ENCODE measurements at regions not wholly inside any gene's neighbourhood (a gene's known extent, or its start where the extent isn't known, plus 50 kb on each side); places are given as distances from the start of the nearest gene placed in this dataset.

- WGBS, 2 experiments (ENCODE audit: extremely low coverage in 2 of 2, insufficient read length in 1 of 2) = no CpG with 5 or more reads among the region's 3 CpGs
- no TSS peak for BruUV-seq (replicated peaks)
- POLR2A ChIA-PET (ENCODE audit: unreplicated experiment) = no interaction called here
- no peaks in the 10 kb centered on the region for H3K36me3 ChIP-seq (ENCODE audit: control insufficient read depth, insufficient read depth, low read length)
- no peak overlapping the region for H3K4ac ChIP-seq (ENCODE audit: low read depth, low read length)
- no peaks in the 10 kb centered on the region for H3K79me1 ChIP-seq (ENCODE audit: low read depth in 1 of 2, low read length in 2 of 2)
- H4K8ac ChIP-seq (ENCODE audit: low read depth in 2 of 2, low read length in 2 of 2) = no peak overlapping the region
- H2BK15ac ChIP-seq (ENCODE audit: low read depth, low read length) = no peak overlapping the region
- no peaks in the 10 kb centered on the region for H3K9me1 ChIP-seq (ENCODE audit: insufficient read depth, low read length)
- no peak overlapping the region for H2AK5ac ChIP-seq (ENCODE audit: low read depth, low read length)
- CTCF ChIA-PET = no interaction called here
- no peak overlapping the region for H3K4me2 ChIP-seq (ENCODE audit: low read depth, low read length)
- H3K14ac ChIP-seq (replicated peaks; ENCODE audit: low read depth, low read length) = no peak overlapping the region
- no peak overlapping the region for H3K4me3 ChIP-seq (ENCODE audit: insufficient read depth, low read depth, low read length)
- no peak for ATAC-seq (ENCODE audit: low read depth)
- in situ Hi-C loops (cut with MboI; ENCODE audit: low sequenced_read_pairs) (no loop called here), dilution Hi-C loops (cut with HindIII; ENCODE audit: low sequenced_read_pairs, unreplicated experiment) (no loop called here), intact Hi-C loops (cut with micrococcal nuclease) (no loop called here)
- H4K91ac ChIP-seq (ENCODE audit: insufficient read depth, low read depth, low read length) = no peak overlapping the region
- H3K9me3 ChIP-seq (ENCODE audit: control insufficient read depth, insufficient read depth, low read length) = no peaks in the 10 kb centered on the region
- H2BK20ac ChIP-seq (ENCODE audit: low read depth, low read length) = no peak overlapping the region
- TF ChIP-seq USF2 (IDR thresholded peaks at IDR 0.05; ENCODE audit: low read depth, low read length) (no peak), ELK1 (IDR thresholded peaks at IDR 0.05; ENCODE audit: borderline replicate concordance, low read depth, low read length) (no peak), CEBPB (IDR thresholded peaks at IDR 0.05; ENCODE audit: low read depth, low read length) (no peak), MAZ (IDR thresholded peaks at IDR 0.05; ENCODE audit: borderline replicate concordance, low read depth, low read length) (no peak), MAFK (IDR thresholded peaks at IDR 0.05; ENCODE audit: low read depth, low read length) (no peak), CHD1 (IDR thresholded peaks at IDR 0.05; ENCODE audit: low read depth, low read length) (no peak), SMC3 (IDR thresholded peaks at IDR 0.05; ENCODE audit: low read depth, low read length) (no peak), FOS (IDR thresholded peaks at IDR 0.05; ENCODE audit: low read depth, low read length) (no peak), RCOR1 (IDR thresholded peaks at IDR 0.05; ENCODE audit: insufficient replicate concordance, low read length) (no peak), MXI1 (IDR thresholded peaks at IDR 0.05; ENCODE audit: borderline replicate concordance, low read depth, low read length) (no peak), RAD21 (IDR thresholded peaks at IDR 0.05; ENCODE audit: low read length) (no peak)
- no peak overlapping the region for H2AK9ac ChIP-seq (replicated peaks; ENCODE audit: low read depth, low read length, poor library complexity)
- no peak overlapping the region for H2AFZ ChIP-seq (replicated peaks; ENCODE audit: low read length, poor library complexity)
- H3K56ac ChIP-seq (ENCODE audit: extremely low read depth, insufficient read depth, low read length) = no peak overlapping the region
- H2BK120ac ChIP-seq (ENCODE audit: low read depth, low read length) = no peak overlapping the region
- no peak overlapping the region for H3K18ac ChIP-seq (ENCODE audit: low read depth, low read length)
- H3K27ac ChIP-seq (ENCODE audit: insufficient read depth, low read length) = no peak overlapping the region
- no peak overlapping the region for H2BK5ac ChIP-seq (ENCODE audit: low read depth, low read length, poor library complexity, severe bottlenecking)
- no peak overlapping the region for H4K5ac ChIP-seq (ENCODE audit: low read depth, low read length)
- no peak overlapping the region for H3K23ac ChIP-seq (ENCODE audit: low read depth, low read length)
- H3K9ac ChIP-seq (ENCODE audit: low read depth, low read length) = no peak overlapping the region
- H3K4me1 ChIP-seq (ENCODE audit: control insufficient read depth, insufficient read depth, low read length) = no peaks in the 10 kb centered on the region
- 0 out of 2 replicates have a peak, but pooled peaks cover 2% of the 10 kb centered on the region for H3K27me3 ChIP-seq (ENCODE audit: control insufficient read depth, insufficient read depth, low read length)
- DNase-seq = no peak
- no peaks in the 10 kb centered on the region for H4K20me1 ChIP-seq (ENCODE audit: insufficient read depth, low read length)
Measured at GRCh38 chr13:106432636-106433035, 102.8 kb downstream of the EFNB2 start.

All from IMR-90 (cell line).